H9 (cell line): ENCODE measurements at regions not wholly inside any gene's neighbourhood (a gene's known extent, or its start where the extent isn't known, plus 50 kb on each side); places are given as distances from the start of the nearest gene placed in this dataset.

Source experiments
- DNase-seq: peaks from one replicate; pipeline ENCODE4 v3.0.0-alpha.2; 2017
- H2AFZ ChIP-seq: one replicate; pipeline ENCODE4 v1.6.1; 2013; ENCODE audit warnings: mild to moderate bottlenecking, low read length, control low read depth, moderate library complexity
- H2AK5ac ChIP-seq: 2 replicates; pipeline ENCODE4 v1.6.1; 2013; ENCODE audit warnings: low read length, control low read depth, mixed read lengths; ENCODE audit not compliant: insufficient read length
- H2BK120ac ChIP-seq: one replicate; pipeline ENCODE4 v1.6.1; 2013; ENCODE audit warnings: low read depth, mild to moderate bottlenecking, low read length, control low read depth, inconsistent platforms; ENCODE audit not compliant: poor library complexity, severe bottlenecking
- H2BK12ac ChIP-seq: 2 replicates; pipeline ENCODE4 v1.6.1; 2013; ENCODE audit warnings: low read length, control low read depth, mixed read lengths, low read depth; ENCODE audit not compliant: insufficient read length
- H2BK15ac ChIP-seq: 2 replicates; pipeline ENCODE4 v1.6.1; 2013; ENCODE audit warnings: low read depth, low read length, control low read depth
- H2BK20ac ChIP-seq: one replicate; pipeline ENCODE4 v1.6.1; 2013; ENCODE audit warnings: low read depth, mild to moderate bottlenecking, low read length, control low read depth, inconsistent platforms; ENCODE audit not compliant: poor library complexity, severe bottlenecking
- H2BK5ac ChIP-seq: 2 replicates; pipeline ENCODE4 v1.6.1; 2013; ENCODE audit warnings: low read length, control low read depth, mixed read lengths; ENCODE audit not compliant: insufficient read length
- H3K14ac ChIP-seq: 2 replicates; pipeline ENCODE4 v1.6.1; 2013; ENCODE audit warnings: low read length, control low read depth; ENCODE audit not compliant: insufficient read depth
- H3K18ac ChIP-seq: 2 replicates; pipeline ENCODE4 v1.6.1; 2013; ENCODE audit warnings: low read depth, mild to moderate bottlenecking, mixed read lengths, low read length, control low read depth; ENCODE audit not compliant: insufficient read length
- H3K23ac ChIP-seq: 2 replicates; pipeline ENCODE4 v1.6.1; 2013; ENCODE audit warnings: low read length, control low read depth, mixed read lengths, low read depth; ENCODE audit not compliant: insufficient read length
- H3K23me2 ChIP-seq: 2 replicates; pipeline ENCODE4 v1.6.1; 2013; ENCODE audit warnings: low read depth, mild to moderate bottlenecking, mixed read lengths, low read length, control low read depth; ENCODE audit not compliant: insufficient read length, poor library complexity, severe bottlenecking
- H3K27ac ChIP-seq: 2 replicates; pipeline ENCODE4 v1.5.1; 2013; ENCODE audit warnings: low read length, control low read depth, mixed read lengths, low read depth; ENCODE audit not compliant: insufficient read length
- H3K27me3 ChIP-seq: 2 replicates; pipeline ENCODE4 v1.6.1; 2013; ENCODE audit warnings: low read length, control low read depth, inconsistent platforms; ENCODE audit not compliant: insufficient read depth
- H3K4ac ChIP-seq: 2 replicates; pipeline ENCODE4 v1.6.1; 2013; ENCODE audit warnings: low read depth, mild to moderate bottlenecking, control low read depth, inconsistent platforms, low read length, moderate library complexity
- H3K4me1 ChIP-seq: 2 replicates; pipeline ENCODE4 v1.6.1; 2013; ENCODE audit warnings: low read length, control low read depth, inconsistent platforms; ENCODE audit not compliant: insufficient read depth
- H3K4me2 ChIP-seq: 2 replicates; pipeline ENCODE4 v1.6.1; 2013; ENCODE audit warnings: low read length, control low read depth, mixed read lengths; ENCODE audit not compliant: insufficient read length, insufficient read depth
- H3K56ac ChIP-seq: 2 replicates; pipeline ENCODE4 v1.6.1; 2013; ENCODE audit warnings: low read depth, mild to moderate bottlenecking, mixed read lengths, low read length, control low read depth; ENCODE audit not compliant: insufficient read length
- H3K79me1 ChIP-seq: 2 replicates; pipeline ENCODE4 v1.6.1; 2013; ENCODE audit warnings: low read depth, mild to moderate bottlenecking, moderate library complexity, low read length, control low read depth, inconsistent platforms; ENCODE audit not compliant: insufficient read depth, poor library complexity, severe bottlenecking
- H3K79me2 ChIP-seq: 2 replicates; pipeline ENCODE4 v1.6.1; 2013; ENCODE audit warnings: low read length, control low read depth, inconsistent platforms; ENCODE audit not compliant: insufficient read depth
- H3K9ac ChIP-seq: 2 replicates; pipeline ENCODE4 v1.6.1; 2013; ENCODE audit warnings: low read length, control low read depth, mixed read lengths; ENCODE audit not compliant: insufficient read length; ENCODE audit errors: extremely low read depth
- H3K9me3 ChIP-seq: one replicate; pipeline ENCODE4 v1.6.1; 2013; ENCODE audit warnings: low read depth, low read length, inconsistent platforms; ENCODE audit not compliant: control insufficient read depth
- H3T11ph ChIP-seq: one replicate; pipeline ENCODE4 v1.6.1; 2013; ENCODE audit warnings: mild to moderate bottlenecking, low read length, control low read depth, inconsistent platforms
- H4K20me1 ChIP-seq: one replicate; pipeline ENCODE4 v1.6.1; 2013; ENCODE audit not compliant: control insufficient read depth, insufficient read length, insufficient read depth
- H4K5ac ChIP-seq: 2 replicates; pipeline ENCODE4 v1.6.1; 2013; ENCODE audit warnings: low read depth, mild to moderate bottlenecking, mixed read lengths, low read length, control low read depth; ENCODE audit not compliant: insufficient read length
- H4K8ac ChIP-seq: replicated peaks from 2 replicates; pipeline ENCODE4 v1.6.1; 2013; ENCODE audit warnings: low read length, control low read depth, mixed read lengths, low read depth; ENCODE audit not compliant: insufficient read length
- H4K91ac ChIP-seq: 2 replicates; pipeline ENCODE4 v1.6.1; 2013; ENCODE audit warnings: low read depth, mild to moderate bottlenecking, moderate library complexity, mixed read lengths, low read length, control low read depth; ENCODE audit not compliant: insufficient read length
- H3K27ac Mint-ChIP-seq, 3 experiments: 2 replicates in 2 of 3; 3 replicates in 1 of 3; pipeline ENCODE4 v1.8.0; 2020 to 2021; ENCODE audit warnings: mixed read lengths in 3 of 3, mild to moderate bottlenecking in 1 of 3, moderate library complexity in 1 of 3
- H3K27me3 Mint-ChIP-seq: 2 replicates; pipeline ENCODE4 v1.8.0; 2021; ENCODE audit warnings: low read depth, mild to moderate bottlenecking, moderate library complexity, mixed read lengths
- H3K36me3 Mint-ChIP-seq, 3 experiments: 2 replicates in 2 of 3; 3 replicates in 1 of 3; pipeline ENCODE4 v1.8.0; 2020 to 2021; ENCODE audit warnings: low read depth in 3 of 3, mixed read lengths in 3 of 3; ENCODE audit not compliant: insufficient read depth in 1 of 3
- H3K4me1 Mint-ChIP-seq, 2 experiments: 2 replicates each; pipeline ENCODE4 v1.8.0; 2020; ENCODE audit warnings: mixed read lengths in 2 of 2
- H3K4me3 Mint-ChIP-seq, 2 experiments: 2 replicates in 1 of 2; 3 replicates in 1 of 2; pipeline ENCODE4 v1.8.0; 2020 to 2021; ENCODE audit warnings: mild to moderate bottlenecking in 2 of 2, mixed read lengths in 2 of 2, moderate library complexity in 1 of 2
- H3K9me3 Mint-ChIP-seq, 2 experiments: 2 replicates in 1 of 2; 3 replicates in 1 of 2; pipeline ENCODE4 v1.8.0; 2020; ENCODE audit warnings: mild to moderate bottlenecking in 2 of 2, mixed read lengths in 2 of 2, moderate library complexity in 1 of 2
- CTCF ChIP-seq: fragments of 200-600 bp; sonication (generic); conservative IDR thresholded peaks from 3 replicates; pipeline ENCODE4 v1.8.0; 2021; ENCODE audit warnings: antibody characterized with exemption, mild to moderate bottlenecking
- WGBS: extraction: QIAGEN DNeasy Blood & Tissue Kit; methylation state at CpG from one replicate; pipeline ENCODE4 v1.1.7; 2013; ENCODE audit warnings: missing lambda C conversion rate, low lambda C conversion rate, mixed read lengths; ENCODE audit not compliant: insufficient read length; ENCODE audit errors: extremely low coverage; 5-methylcytosine and 5-hydroxymethylcytosine counted together

GRCh38 chr20:62533591-62534495 is 58.0 kb upstream of the GATA5 start:
- Histone ChIP-seq H3K79me1 (no peaks in the 10 kb centered on the region), H2AFZ (no peak overlapping the region), H3K27me3 (no peaks in the 10 kb centered on the region), H3K18ac (no peak overlapping the region), H2BK120ac (no peak overlapping the region), H2BK15ac (no peak overlapping the region), H4K91ac (no peak overlapping the region), H3K4ac (no peak overlapping the region), H3K23me2 (no peaks in the 10 kb centered on the region), H3K23ac (no peak overlapping the region), H2BK20ac (no peak overlapping the region), H4K8ac (no peak overlapping the region), H3K9ac (no peak overlapping the region), H4K5ac (no peak overlapping the region), H3K27ac (no peak overlapping the region), H3K4me1 (no peaks in the 10 kb centered on the region), H2AK5ac (no peak overlapping the region), H3K79me2 (no peaks in the 10 kb centered on the region), H3T11ph (no peak overlapping the region), H3K9me3 (no peaks in the 10 kb centered on the region), H3K4me2 (no peak overlapping the region), H3K14ac (no peak overlapping the region; the same call in 1 of the 2 replicates), H2BK12ac (no peak overlapping the region), H4K20me1 (no peaks in the 10 kb centered on the region), H3K56ac (no peak overlapping the region), H2BK5ac (no peak overlapping the region)
- peaks cover 0 to 11% of the 10 kb centered on the region in 2 experiments; a peak in 2 of 4 replicates for H3K4me1 Mint-ChIP-seq
- no peak overlapping the region for H3K4me3 Mint-ChIP-seq
- WGBS, result no CpG with 5 or more reads among the region's 19 CpGs
- H3K36me3 Mint-ChIP-seq, result no peaks in the 10 kb centered on the region
- no peak for TF ChIP-seq CTCF
- no peaks in the 10 kb centered on the region for H3K9me3 Mint-ChIP-seq
- DNase-seq, result no peak
- no peaks in the 10 kb centered on the region for H3K27me3 Mint-ChIP-seq
- no peak overlapping the region for H3K27ac Mint-ChIP-seq
